Astrocyte of the cerebellum (primary cell): ENCODE measurements at regions not wholly inside any gene's neighbourhood (a gene's known extent, or its start where the extent isn't known, plus 50 kb on each side); places are given as distances from the start of the nearest gene placed in this dataset.

Experiments used
- DNase-seq: peaks from one replicate; pipeline ENCODE4 v3.0.0-alpha.2; 2011; ENCODE audit warnings: low read depth
- H3K4me3 ChIP-seq: 2 replicates; pipeline ENCODE4 v1.5.1; 2011; ENCODE audit warnings: mild to moderate bottlenecking, low read depth, low read length, moderate library complexity
- CTCF ChIP-seq: IDR thresholded peaks from 2 replicates; pipeline ENCODE4 v1.5.1; 2012; ENCODE audit warnings: low read length, low read depth, moderate library complexity, mild to moderate bottlenecking; ENCODE audit errors: missing control alignments
- in situ Hi-C: cut with HindIII; loops from 2 replicates; pipeline ENCODE4 v1.10.0; 2017; ENCODE audit warnings: low sequenced_read_pairs

- in situ Hi-C loops, result no loop called here
- no peak for TF ChIP-seq CTCF
- DNase-seq, result no peak
- no peak overlapping the region for H3K4me3 ChIP-seq
Measured at GRCh38 chr9:81532251-81532650, 157.1 kb downstream of the TLE1 start.

DNA sequence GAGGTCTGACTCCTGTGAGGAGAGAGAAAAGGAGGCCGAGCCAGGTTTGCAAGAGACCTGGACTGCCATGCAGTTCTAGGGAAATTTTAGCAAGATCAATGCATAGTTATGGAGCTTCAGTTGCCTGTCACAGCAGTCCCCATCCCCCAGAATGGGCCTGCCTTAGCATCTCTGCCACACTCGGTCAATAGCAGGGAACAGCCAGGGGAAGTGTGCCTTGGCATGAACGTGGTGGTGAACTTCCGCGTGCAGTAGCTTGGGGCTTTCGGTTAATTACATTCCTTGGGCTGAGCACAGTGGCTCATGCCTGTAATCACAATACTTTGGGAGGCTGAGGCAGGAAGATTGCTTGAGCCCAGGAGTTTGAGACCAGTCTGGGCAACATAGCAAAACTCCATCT is 157.8 kb downstream of the TLE1 start:
- in situ Hi-C loops, result no loop called here
- TF ChIP-seq CTCF, result no peak
- DNase-seq, result no peak

DNA sequence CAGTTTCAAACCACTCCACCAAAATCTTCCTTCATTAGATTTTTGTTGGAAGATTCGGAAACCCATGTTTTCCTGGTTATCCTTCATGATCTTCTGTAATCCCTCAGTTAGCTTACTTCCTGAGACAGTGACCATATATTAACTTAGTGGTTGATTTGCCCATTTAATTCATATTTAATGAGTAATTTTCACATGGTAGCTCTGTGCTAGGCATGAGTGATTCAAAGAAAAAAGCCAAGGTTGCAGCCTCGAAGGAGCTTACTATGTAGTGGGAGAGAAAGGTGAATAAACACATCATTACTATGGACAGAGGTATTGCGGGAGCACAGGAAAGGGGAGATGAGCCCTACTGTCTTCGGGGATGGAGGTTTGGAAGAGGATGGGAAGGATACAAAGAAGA is 158.5 kb downstream of the TLE1 start:
- DNase-seq, result no peak
- in situ Hi-C loops, result no loop called here
- no peak for TF ChIP-seq CTCF
- no peak overlapping the region for H3K4me3 ChIP-seq

More for the DNA sequence above, 157.8 kb downstream of the TLE1 start:
- H3K4me3 ChIP-seq, result no peak overlapping the region

- in situ Hi-C loops, result no loop called here
- no peak for DNase-seq
- TF ChIP-seq CTCF, result no peak
- H3K4me3 ChIP-seq, result no peak overlapping the region
Measured at GRCh38 chr9:81530310-81530810, 159.0 kb downstream of the TLE1 start.

DNA sequence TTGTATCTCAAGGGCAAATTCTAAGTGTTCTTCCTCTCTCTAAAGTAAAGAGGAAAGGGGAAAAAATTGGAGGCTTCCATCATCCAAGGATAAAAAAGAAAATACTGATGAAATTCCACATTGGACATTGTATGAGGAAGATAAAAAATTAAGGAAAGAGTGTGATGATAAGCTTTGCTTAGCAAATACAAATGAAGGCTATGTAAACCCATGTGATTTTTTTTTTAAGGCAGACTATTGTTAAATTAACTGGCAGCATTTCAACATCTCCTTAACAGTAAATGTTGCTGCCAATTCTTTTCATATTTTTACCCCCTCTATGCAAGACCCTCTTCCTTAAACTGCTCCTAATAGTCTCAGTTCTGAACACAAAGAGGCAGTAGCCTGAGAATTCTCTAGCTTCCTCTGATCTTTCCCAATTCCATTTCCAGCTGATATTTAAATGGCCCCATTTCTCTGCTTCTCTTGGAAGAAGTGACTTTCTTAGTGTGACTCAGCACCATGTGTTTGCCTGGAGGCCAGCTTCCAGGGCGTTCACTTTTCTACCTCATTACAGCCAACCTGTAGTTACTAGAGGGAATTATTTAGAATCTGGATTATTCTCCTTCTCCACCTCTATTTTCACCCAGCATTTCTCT is 159.7 kb downstream of the TLE1 start:
- H3K4me3 ChIP-seq, result no peak overlapping the region
- TF ChIP-seq CTCF, result no peak
- no peak for DNase-seq
- in situ Hi-C loops, result no loop called here

DNA sequence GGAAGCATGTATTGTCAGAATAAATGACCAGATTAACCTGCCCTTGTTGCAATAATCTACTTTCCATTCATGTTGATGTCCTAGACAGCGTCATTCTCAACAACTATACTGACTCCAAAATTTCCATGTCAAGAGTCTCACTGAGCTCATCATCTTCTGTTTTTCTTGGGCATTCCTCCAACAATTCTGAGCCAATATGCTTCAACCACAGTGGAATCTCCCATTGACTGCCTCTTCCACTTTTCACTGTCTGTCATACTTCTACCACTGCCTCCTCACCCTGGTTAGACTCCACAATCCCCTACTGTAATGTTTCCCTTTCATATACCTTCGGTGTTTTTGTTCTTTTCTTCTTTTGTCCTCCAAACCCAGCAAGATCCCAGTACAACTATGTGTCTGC is 162.8 kb downstream of the TLE1 start:
- DNase-seq, result peak; percentile 65
- H3K4me3 ChIP-seq, result no peak overlapping the region
- in situ Hi-C loops, result no loop called here
- no peak for TF ChIP-seq CTCF
